Transverse colon (tissue), 4 donors: ENCODE measurements at regions not wholly inside any gene's neighbourhood (a gene's known extent, or its start where the extent isn't known, plus 50 kb on each side); places are given as distances from the start of the nearest gene placed in this dataset.

Source experiments
- DNase-seq: peaks from one replicate; pipeline ENCODE4 v3.0.0-alpha.2; 2019
- H3K27ac ChIP-seq, 4 donors: fragments of 200-600 bp; sonication (generic); 2 replicates each; pipeline ENCODE4 v1.5.1; 2016 to 2018; ENCODE audit warnings: inconsistent platforms in 4 of 4
- H3K27me3 ChIP-seq: fragments of 200-600 bp; sonication (generic); 2 replicates; pipeline ENCODE4 v1.5.1; 2017; ENCODE audit warnings: inconsistent platforms
- H3K36me3 ChIP-seq, 4 donors: fragments of 200-600 bp; sonication (generic); 2 replicates each; pipeline ENCODE4 v1.5.1; 2017 to 2019; ENCODE audit warnings: inconsistent platforms in 4 of 4
- H3K4me1 ChIP-seq, 4 donors: fragments of 200-600 bp; sonication (generic); 2 replicates each; pipeline ENCODE4 v1.5.1; 2017 to 2020; ENCODE audit warnings: inconsistent platforms in 4 of 4
- H3K4me3 ChIP-seq, 4 donors: fragments of 200-600 bp; sonication (generic); 1 replicate in 1 of 4; 2 replicates in 3 of 4; pipeline versions ENCODE4 v1.5.1 to v1.6.1; 2017 to 2019; ENCODE audit warnings: inconsistent platforms in 4 of 4
- H3K9me3 ChIP-seq, 2 donors: fragments of 200-600 bp; sonication (generic); 2 replicates each; pipeline ENCODE4 v1.5.1; 2017 to 2019; ENCODE audit warnings: inconsistent platforms in 2 of 2
- EP300 ChIP-seq: sonication (generic); formaldehyde crosslinking; IDR thresholded peaks from one replicate; pipeline ENCODE4 v1.6.1; 2017; ENCODE audit warnings: antibody characterized with exemption, low read depth
- POLR2A ChIP-seq: fragments of 450-650 bp; IDR thresholded peaks from one replicate; pipeline ENCODE4 v1.6.1; 2016; ENCODE audit warnings: antibody characterized with exemption, mild to moderate bottlenecking, moderate library complexity
- POLR2AphosphoS5 ChIP-seq, 3 donors: sonication (generic); formaldehyde crosslinking; IDR thresholded peaks; one replicate each; pipeline ENCODE4 v1.6.1; 2016; ENCODE audit warnings: antibody characterized with exemption in 3 of 3
- WGBS, 2 donors: methylation state at CpG; one replicate each; pipeline ENCODE4 v1.1.5; 2018; ENCODE audit warnings: low coverage in 1 of 2; 5-methylcytosine and 5-hydroxymethylcytosine counted together
- in situ Hi-C, 4 donors: fragments of 200-750 bp; cut with MboI; loops; one replicate each; pipeline versions ENCODE4 v1.15.0 to v1.15.1; 2017; ENCODE audit warnings: low sequenced_read_pairs in 3 of 4, low pct_ligation_motif_present in 1 of 4, low pct_unique_long_range_greater_than_20kb in 1 of 4
- intact Hi-C: fragments of 100-400 bp; cut with DNase I; formaldehyde crosslinking; loops from one replicate; pipeline ENCODE4 v1.15.1; 2023; ENCODE audit warnings: low total_unique reads
- TF ChIP-seq, protein P1 (sequence below), 5 experiments: fragments of 200-600 bp in 3 of 5; fragments of 450-650 bp in 2 of 5; sonication (generic) in 3 of 5; IDR thresholded peaks; 1 replicate in 2 of 5; 2 replicates in 3 of 5; pipeline ENCODE4 v1.5.1; 2016 to 2017; ENCODE audit warnings: antibody characterized with exemption in 5 of 5, inconsistent platforms in 3 of 5, mild to moderate bottlenecking in 2 of 5, moderate library complexity in 1 of 5

DNA sequence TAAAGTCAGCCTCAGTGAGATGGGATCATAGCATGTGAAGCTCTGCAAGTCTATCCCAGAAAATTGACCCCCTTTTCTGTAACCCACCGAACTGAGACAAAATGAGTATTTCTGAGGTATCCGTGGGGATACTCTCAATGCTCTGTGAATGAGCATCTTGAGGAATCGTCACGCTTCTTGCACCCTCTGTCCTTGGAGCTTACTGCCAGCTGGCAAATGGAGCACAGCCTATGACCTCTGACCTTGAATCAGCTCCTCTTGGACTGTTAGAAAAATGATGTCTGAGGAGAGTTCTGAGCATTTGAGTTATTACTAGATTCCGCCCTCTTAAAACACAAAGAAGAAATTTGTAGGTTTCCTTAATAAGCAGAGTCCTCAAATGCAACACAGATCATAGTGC, 342.1 kb downstream of the ZFHX3 start:
- intact Hi-C loops, result no loop called here
- no peak for DNase-seq
- Histone ChIP-seq H3K4me1 (no peaks in the 10 kb centered on the region), H3K4me3 (no peak overlapping the region), H3K36me3 (no peaks in the 10 kb centered on the region), H3K9me3 (peaks cover 7 to 8% of the 10 kb centered on the region in 2 donors), H3K27me3 (no peaks in the 10 kb centered on the region), H3K27ac (no peak overlapping the region)
- no peak for TF ChIP-seq EP300
- WGBS, 2 donors, result 81 to 94% methylated on average over 5 of the region's 5 CpGs
- in situ Hi-C loops, result no loop called here

GRCh38 chr16:72704746-72705372, 343.1 kb downstream of the ZFHX3 start:
- no peaks in the 10 kb centered on the region for H3K27me3 ChIP-seq
- no peaks in the 10 kb centered on the region for H3K4me1 ChIP-seq
- 83 to 100% methylated on average over 1 to 2 of the region's 2 CpGs for WGBS, 2 donors
- no peak for DNase-seq
- in situ Hi-C loops, result no loop called here
- intact Hi-C loops, result no loop called here
- no peak overlapping the region for H3K4me3 ChIP-seq
- H3K27ac ChIP-seq, result no peak overlapping the region
- no peaks in the 10 kb centered on the region for H3K36me3 ChIP-seq
- TF ChIP-seq POLR2AphosphoS5 (IDR thresholded peaks at IDR 0.05), result no peak
- TF ChIP-seq, protein P1, sequence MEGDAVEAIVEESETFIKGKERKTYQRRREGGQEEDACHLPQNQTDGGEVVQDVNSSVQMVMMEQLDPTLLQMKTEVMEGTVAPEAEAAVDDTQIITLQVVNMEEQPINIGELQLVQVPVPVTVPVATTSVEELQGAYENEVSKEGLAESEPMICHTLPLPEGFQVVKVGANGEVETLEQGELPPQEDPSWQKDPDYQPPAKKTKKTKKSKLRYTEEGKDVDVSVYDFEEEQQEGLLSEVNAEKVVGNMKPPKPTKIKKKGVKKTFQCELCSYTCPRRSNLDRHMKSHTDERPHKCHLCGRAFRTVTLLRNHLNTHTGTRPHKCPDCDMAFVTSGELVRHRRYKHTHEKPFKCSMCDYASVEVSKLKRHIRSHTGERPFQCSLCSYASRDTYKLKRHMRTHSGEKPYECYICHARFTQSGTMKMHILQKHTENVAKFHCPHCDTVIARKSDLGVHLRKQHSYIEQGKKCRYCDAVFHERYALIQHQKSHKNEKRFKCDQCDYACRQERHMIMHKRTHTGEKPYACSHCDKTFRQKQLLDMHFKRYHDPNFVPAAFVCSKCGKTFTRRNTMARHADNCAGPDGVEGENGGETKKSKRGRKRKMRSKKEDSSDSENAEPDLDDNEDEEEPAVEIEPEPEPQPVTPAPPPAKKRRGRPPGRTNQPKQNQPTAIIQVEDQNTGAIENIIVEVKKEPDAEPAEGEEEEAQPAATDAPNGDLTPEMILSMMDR (IDR thresholded peaks at IDR 0.05), result no peak
- TF ChIP-seq POLR2A, result no peak
- TF ChIP-seq EP300, result no peak
- no peaks in the 10 kb centered on the region for H3K9me3 ChIP-seq

- WGBS, 2 donors, result 72 to 88% methylated on average over 2 of the region's 2 CpGs
- H3K27ac ChIP-seq, result no peak overlapping the region
- in situ Hi-C loops (no loop called here), intact Hi-C loops (no loop called here)
- no peak for DNase-seq
- no peaks in the 10 kb centered on the region for H3K9me3 ChIP-seq
- H3K4me3 ChIP-seq, result no peak overlapping the region
- no peaks in the 10 kb centered on the region for H3K27me3 ChIP-seq
- no peaks in the 10 kb centered on the region for H3K4me1 ChIP-seq
- TF ChIP-seq, protein P1 (IDR thresholded peaks at IDR 0.05), result no peak
- TF ChIP-seq EP300 (no peak), POLR2AphosphoS5 (IDR thresholded peaks at IDR 0.05) (no peak), POLR2A (no peak)
- no peaks in the 10 kb centered on the region for H3K36me3 ChIP-seq
Measured at GRCh38 chr16:72689851-72690250, 358.1 kb downstream of the ZFHX3 start.

DNA sequence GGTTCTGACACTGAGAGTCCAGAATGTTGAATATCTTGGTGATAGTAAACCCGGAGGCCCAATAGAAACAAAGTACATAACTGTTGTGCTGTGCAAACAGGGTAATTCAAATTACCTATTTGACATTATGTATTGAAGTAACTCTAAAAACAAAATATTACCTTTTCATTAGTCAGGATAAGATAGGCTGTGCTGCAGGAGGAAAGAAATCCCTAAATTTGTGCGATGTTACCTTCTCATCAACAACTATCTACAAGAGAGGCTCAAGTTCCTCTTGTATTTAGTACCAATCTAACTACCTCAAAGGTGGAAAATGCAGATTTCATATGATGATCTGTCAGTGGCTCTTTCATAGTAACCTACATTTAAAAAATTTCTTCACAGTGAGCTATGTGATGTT, 367.2 kb downstream of the ZFHX3 start:
- Histone ChIP-seq H3K27ac (no peak overlapping the region), H3K4me3 (no peak overlapping the region), H3K4me1 (peaks cover 0 to 13% (median 5%) of the 10 kb centered on the region in 4 donors), H3K9me3 (no peaks in the 10 kb centered on the region), H3K36me3 (no peaks in the 10 kb centered on the region), H3K27me3 (no peaks in the 10 kb centered on the region)
- 92 to 100% methylated on average over 2 of the region's 2 CpGs for WGBS, 2 donors
- TF ChIP-seq, protein P1 (IDR thresholded peaks at IDR 0.05), result no peak
- intact Hi-C loops (no loop called here), in situ Hi-C loops (no loop called here)
- no peak for DNase-seq

- no peaks in the 10 kb centered on the region for H3K36me3 ChIP-seq
- peaks cover 0 to 13% (median 5%) of the 10 kb centered on the region in 4 donors for H3K4me1 ChIP-seq
- no peak overlapping the region for H3K4me3 ChIP-seq
- H3K27ac ChIP-seq, result no peak overlapping the region
- intact Hi-C loops (no loop called here), in situ Hi-C loops (no loop called here)
- no peaks in the 10 kb centered on the region for H3K9me3 ChIP-seq
- no peak for DNase-seq
- TF ChIP-seq POLR2A (no peak), EP300 (no peak), POLR2AphosphoS5 (IDR thresholded peaks at IDR 0.05) (no peak)
- no peaks in the 10 kb centered on the region for H3K27me3 ChIP-seq
Measured at GRCh38 chr16:72679856-72680255, 368.1 kb downstream of the ZFHX3 start.
